Testis (tissue), 2 donors: ENCODE measurements at regions not wholly inside any gene's neighbourhood (a gene's known extent, or its start where the extent isn't known, plus 50 kb on each side); places are given as distances from the start of the nearest gene placed in this dataset.

Experiments
- DNase-seq: peaks from one replicate; pipeline ENCODE4 v3.0.0-alpha.2; 2019
- H3K27ac ChIP-seq, 2 donors: fragments of 200-600 bp; sonication (generic); one replicate each; pipeline ENCODE4 v1.5.1; 2019
- H3K27me3 ChIP-seq: fragments of 200-600 bp; sonication (generic); one replicate; pipeline ENCODE4 v1.5.1; 2019
- H3K36me3 ChIP-seq: fragments of 200-600 bp; sonication (generic); one replicate; pipeline ENCODE4 v1.5.1; 2017; ENCODE audit warnings: low read depth; ENCODE audit errors: missing control alignments
- H3K4me1 ChIP-seq: fragments of 200-600 bp; sonication (generic); one replicate; pipeline ENCODE4 v1.5.1; 2019
- H3K4me3 ChIP-seq, 2 donors: fragments of 200-600 bp; sonication (generic); one replicate each; pipeline ENCODE4 v1.5.1; 2017 to 2019
- H3K9me3 ChIP-seq: fragments of 200-600 bp; sonication (generic); one replicate; pipeline ENCODE4 v1.5.1; 2017
- CTCF ChIP-seq, 3 experiments: fragments of 450-650 bp in 2 of 3; fragments of 200-600 bp in 1 of 3; sonication (generic) in 1 of 3; IDR thresholded peaks; one replicate each; pipeline ENCODE4 v1.5.1; 2016 to 2019; ENCODE audit warnings: antibody characterized with exemption in 3 of 3, mild to moderate bottlenecking in 2 of 3, moderate library complexity in 1 of 3
- POLR2A ChIP-seq: fragments of 450-650 bp; IDR thresholded peaks from one replicate; pipeline ENCODE4 v1.6.1; 2017; ENCODE audit warnings: antibody characterized with exemption, mild to moderate bottlenecking, moderate library complexity
- WGBS, 2 donors: methylation state at CpG; one replicate each; pipeline ENCODE4 v1.1.5; 2018; 5-methylcytosine and 5-hydroxymethylcytosine counted together
- intact Hi-C: fragments of 100-400 bp; cut with DNase I; formaldehyde crosslinking; loops from one replicate; pipeline ENCODE4 v1.15.1; 2023; ENCODE audit warnings: low total_unique reads

DNA sequence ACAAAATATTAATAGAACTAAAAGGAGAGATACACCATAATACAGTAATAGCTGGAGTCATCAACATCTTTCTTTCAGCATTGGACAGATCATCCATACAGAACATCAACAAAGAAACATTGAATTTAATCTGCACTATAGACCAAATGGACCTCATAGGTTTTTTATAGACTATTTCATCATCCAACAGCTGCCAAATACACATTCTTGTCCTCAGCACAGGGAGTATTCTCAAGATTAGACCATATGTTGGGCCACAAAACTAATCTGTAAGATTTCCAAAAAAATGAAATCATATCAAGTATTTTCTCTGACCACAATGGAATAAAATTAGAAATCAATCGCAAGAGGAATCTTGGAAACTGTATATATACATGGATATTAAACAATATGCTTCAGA, 86.9 kb downstream of the FSCB start:
- 54 to 67% methylated on average over 1 of the region's 1 CpG for WGBS, 2 donors

GRCh38 chr14:44418856-44419255, 88.2 kb downstream of the FSCB start:
- H3K4me1 ChIP-seq, result no peaks in the 10 kb centered on the region
- TF ChIP-seq POLR2A (no peak), CTCF (IDR thresholded peaks at IDR 0.05) (no peak)
- 88 to 91% methylated on average over 5 of the region's 5 CpGs for WGBS, 2 donors
- no peak overlapping the region for H3K4me3 ChIP-seq
- intact Hi-C loops, result no loop called here
- no peaks in the 10 kb centered on the region for H3K27me3 ChIP-seq
- H3K36me3 ChIP-seq, result no peaks in the 10 kb centered on the region
- no peaks in the 10 kb centered on the region for H3K9me3 ChIP-seq
- DNase-seq, result no peak
- H3K27ac ChIP-seq, result no peak overlapping the region

More for the DNA sequence above, 86.9 kb downstream of the FSCB start:
- no peak overlapping the region for H3K4me3 ChIP-seq
- H3K9me3 ChIP-seq, result no peaks in the 10 kb centered on the region
- TF ChIP-seq POLR2A (no peak), CTCF (IDR thresholded peaks at IDR 0.05) (no peak)
- no peak for DNase-seq
- no peaks in the 10 kb centered on the region for H3K4me1 ChIP-seq
- no peaks in the 10 kb centered on the region for H3K27me3 ChIP-seq
- no peak overlapping the region for H3K27ac ChIP-seq
- H3K36me3 ChIP-seq, result no peaks in the 10 kb centered on the region
- intact Hi-C loops, result no loop called here

DNA sequence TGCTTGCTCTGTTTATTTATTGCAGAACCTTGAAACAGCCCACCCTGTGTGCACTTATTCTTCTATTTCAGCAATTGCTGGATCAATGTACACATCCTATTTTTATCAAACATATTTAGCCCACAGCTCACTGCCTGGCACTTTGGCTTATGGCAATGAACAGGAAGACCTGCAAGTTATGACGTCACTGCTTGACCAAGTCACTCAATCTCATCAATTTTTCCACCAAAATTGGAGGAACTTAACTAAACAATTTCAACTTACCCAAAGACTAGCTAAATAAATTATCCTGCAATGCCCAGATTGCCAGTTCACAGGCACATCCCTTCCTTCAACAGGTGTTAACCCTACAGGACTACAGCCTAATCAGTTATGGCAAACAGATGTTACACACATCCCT, 89.3 kb downstream of the FSCB start:
- 94 to 96% methylated on average over 1 of the region's 1 CpG for WGBS, 2 donors
- H3K36me3 ChIP-seq, result no peaks in the 10 kb centered on the region
- no peak overlapping the region for H3K4me3 ChIP-seq
- H3K27me3 ChIP-seq, result no peaks in the 10 kb centered on the region
- no peak for DNase-seq
- H3K9me3 ChIP-seq, result no peaks in the 10 kb centered on the region
- H3K4me1 ChIP-seq, result no peaks in the 10 kb centered on the region
- no peak overlapping the region for H3K27ac ChIP-seq
- intact Hi-C loops, result no loop called here
- TF ChIP-seq POLR2A, result no peak
- no peak for TF ChIP-seq CTCF (IDR thresholded peaks at IDR 0.05)

GRCh38 chr14:44414646-44415045, 92.4 kb downstream of the FSCB start:
- intact Hi-C loops, result no loop called here
- H3K36me3 ChIP-seq, result no peaks in the 10 kb centered on the region
- H3K4me3 ChIP-seq, result no peak overlapping the region
- no peak for DNase-seq
- 46 to 55% methylated on average over 1 of the region's 1 CpG for WGBS, 2 donors
- H3K9me3 ChIP-seq, result no peaks in the 10 kb centered on the region
- H3K27me3 ChIP-seq, result no peaks in the 10 kb centered on the region
- H3K4me1 ChIP-seq, result no peaks in the 10 kb centered on the region
- H3K27ac ChIP-seq, result no peak overlapping the region
- no peak for TF ChIP-seq POLR2A
- no peak for TF ChIP-seq CTCF (IDR thresholded peaks at IDR 0.05)

GRCh38 chr14:44412858-44413569, 94.1 kb downstream of the FSCB start:
- intact Hi-C loops, result no loop called here
- 84 to 89% methylated on average over 1 of the region's 1 CpG for WGBS, 2 donors
- H3K36me3 ChIP-seq, result no peaks in the 10 kb centered on the region
- H3K9me3 ChIP-seq, result no peaks in the 10 kb centered on the region
- DNase-seq, result no peak
- TF ChIP-seq CTCF (IDR thresholded peaks at IDR 0.05) (no peak), POLR2A (no peak)
- no peaks in the 10 kb centered on the region for H3K27me3 ChIP-seq
- H3K4me3 ChIP-seq, result no peak overlapping the region
- H3K4me1 ChIP-seq, result no peaks in the 10 kb centered on the region
- no peak overlapping the region for H3K27ac ChIP-seq
